Heart right ventricle (tissue), 16 donors: ENCODE measurements at regions not wholly inside any gene's neighbourhood (a gene's known extent, or its start where the extent isn't known, plus 50 kb on each side); places are given as distances from the start of the nearest gene placed in this dataset.

Experiments used
- ATAC-seq, 8 donors: fragments of 200-7000 bp; cut with Tn5 transposase; one replicate each; pipeline ENCODE4 v1.9.1; 2020; ENCODE audit warnings: mild to moderate bottlenecking in 8 of 8, moderate library complexity in 8 of 8, moderate number of reproducible peaks in 1 of 8
- DNase-seq, 2 donors: peaks; one replicate each; pipeline ENCODE4 v3.0.0-alpha.2; 2020
- H3K27ac ChIP-seq, 10 donors: fragments of 200-600 bp; sonication (generic) in 2 of 10; one replicate each; pipeline versions ENCODE4 v1.5.0 to v1.8.0; 2020 to 2022; ENCODE audit warnings: mild to moderate bottlenecking in 3 of 10
- H3K27me3 ChIP-seq, 7 donors: fragments of 200-600 bp; one replicate each; pipeline ENCODE4 v1.8.0; 2021 to 2022; ENCODE audit warnings: mild to moderate bottlenecking in 2 of 7
- H3K36me3 ChIP-seq, 9 donors: fragments of 200-600 bp; sonication (generic) in 1 of 9; one replicate each; pipeline versions ENCODE4 v1.5.0 to v1.8.0; 2020 to 2022; ENCODE audit warnings: mild to moderate bottlenecking in 2 of 9
- H3K4me1 ChIP-seq, 9 donors: fragments of 200-600 bp; sonication (generic) in 1 of 9; one replicate each; pipeline versions ENCODE4 v1.5.0 to v1.8.0; 2020 to 2022; ENCODE audit warnings: mild to moderate bottlenecking in 4 of 9
- H3K4me3 ChIP-seq, 10 donors: fragments of 200-600 bp; sonication (generic) in 2 of 10; one replicate each; pipeline versions ENCODE4 v1.5.0 to v1.8.0; 2020 to 2022; ENCODE audit warnings: mild to moderate bottlenecking in 7 of 10, moderate library complexity in 2 of 10
- H3K9me3 ChIP-seq, 11 donors: fragments of 200-600 bp in 10 of 11; sonication (generic) in 2 of 11; one replicate each; pipeline versions ENCODE4 v1.5.0 to v1.8.0; 2013 to 2022; ENCODE audit warnings: mild to moderate bottlenecking in 2 of 11, control low read depth in 1 of 11, moderate library complexity in 1 of 11
- CTCF ChIP-seq, 9 donors: fragments of 200-600 bp; sonication (generic) in 2 of 9; IDR thresholded peaks; one replicate each; pipeline versions ENCODE4 v1.5.0 to v1.8.0; 2021 to 2022; ENCODE audit warnings: antibody characterized with exemption in 9 of 9, mild to moderate bottlenecking in 5 of 9, moderate library complexity in 1 of 9
- WGBS, 2 donors: extraction: QIAGEN DNeasy Blood & Tissue Kit; methylation state at CpG; one replicate each; pipeline ENCODE4 v1.1.7; 2013; ENCODE audit warnings: inconsistent platforms in 1 of 2; 5-methylcytosine and 5-hydroxymethylcytosine counted together
- intact Hi-C, 10 donors: fragments of 100-400 bp; cut with DNase I; formaldehyde crosslinking; loops; one replicate each; pipeline versions ENCODE4 v1.11.1 to v1.14.2; 2022
- donor health status: Arrhythmogenic right ventricular cardiomyopathy.
- donor health status: ischemic (EF 13 %, LVEDD 7.1; RV severe dilation, severe dysfunction).
- donor health status: healthy with polysubstance abuse.
- donor health status: DM: no; HTN: yes; CAD: no.
- donor health status: DM: no; HTN: no; CAD: no.
- donor health status: ischemic (EF 25% LVEDD 6.9; RV normal size, moderate dysfunction).
- donor health status: ischemic (EF 25% LVEDD 5.7; RV mildly dilated, moderate dysfunction).
- donor health status: healthy.
- donor health status: DM: yes; HTN: yes; CAD: no.
- donor health status: Ischemic cardiomyopathy.
- donor health status: ischemic (EF 35%, LVEDD 5.7; RV mildly dilated, moderate dysfunction).
- donor health status: nonischemic (EF 11% LVEDD 7.7; RV severe dilation, severe dysfunction).
- donor health status: DM: yes; HTN: yes; CAD: no.
- donor health status: PGD.
- donor health status: ischemic (EF 29% LVEDD 5.4; RV normal size, mild dysfunction).
- donor health status: nonischemic (EF 23%, LVEDD 6.1; RV moderate dilation, normal function).

DNA sequence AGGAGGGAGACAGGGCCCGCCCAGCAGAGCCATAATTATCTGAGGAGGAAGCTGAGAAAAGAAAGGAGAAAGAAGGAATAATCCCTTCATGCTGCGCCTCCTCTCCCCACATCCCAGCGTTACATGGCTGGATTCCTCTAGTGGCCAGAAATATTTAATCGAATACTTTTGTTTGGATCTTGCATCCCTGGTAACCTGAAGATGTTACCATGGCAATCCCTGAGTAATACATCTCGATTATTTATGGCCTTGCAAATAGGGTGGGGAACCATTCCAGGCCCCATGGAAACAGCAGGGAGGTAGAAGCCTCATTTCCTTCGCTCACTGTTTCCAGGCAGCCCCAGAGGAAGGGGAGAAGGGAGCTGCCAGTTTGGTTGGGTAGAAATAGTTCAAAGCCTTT is 357.7 kb downstream of the BUD13 start:
- H3K27ac ChIP-seq = no peak overlapping the region
- intact Hi-C loops = no loop called here
- no peak for ATAC-seq
- H3K9me3 ChIP-seq = no peaks in the 10 kb centered on the region
- H3K4me1 ChIP-seq = no peaks in the 10 kb centered on the region
- H3K36me3 ChIP-seq = no peaks in the 10 kb centered on the region
- H3K4me3 ChIP-seq = no peak overlapping the region
- H3K27me3 ChIP-seq = peaks cover 0 to 9% (median 1%) of the 10 kb centered on the region in 7 donors
- TF ChIP-seq CTCF (IDR thresholded peaks at IDR 0.05) = no peak
- DNase-seq = no peak
- WGBS, 2 donors = 61 to 69% methylated on average over 6 of the region's 6 CpGs

DNA sequence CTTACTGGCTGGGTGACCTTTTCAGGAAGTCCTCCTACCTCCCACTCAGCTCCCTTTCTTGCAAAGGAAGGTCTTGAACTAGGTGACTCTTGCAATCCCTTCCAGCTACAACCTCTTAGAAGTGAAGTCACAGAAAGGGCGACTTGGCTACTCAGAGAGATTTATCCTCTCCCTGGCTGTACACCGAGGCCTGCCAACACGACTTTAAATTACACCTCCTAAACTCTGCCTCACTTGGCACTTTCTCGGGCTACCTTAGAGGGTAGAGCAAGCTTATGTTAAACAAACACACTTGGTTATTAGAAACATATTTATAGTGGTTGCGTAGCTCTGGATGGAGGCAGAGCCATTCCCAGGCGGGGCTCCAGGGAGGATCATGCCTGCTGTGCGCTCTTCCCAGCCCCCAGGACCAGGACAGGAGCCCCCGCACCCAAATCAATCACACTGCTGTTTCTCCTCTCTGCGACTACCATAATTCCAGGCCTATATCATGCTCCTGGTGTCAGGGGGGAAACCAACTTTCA is 358.4 kb downstream of the BUD13 start:
- Histone ChIP-seq H3K27me3 (peaks cover 0 to 12% (median 6%) of the 10 kb centered on the region in 7 donors), H3K27ac (no peak overlapping the region), H3K9me3 (no peaks in the 10 kb centered on the region), H3K4me3 (no peak overlapping the region), H3K36me3 (no peaks in the 10 kb centered on the region), H3K4me1 (no peaks in the 10 kb centered on the region)
- intact Hi-C loops = no loop called here
- no peak for DNase-seq
- 80 to 83% methylated on average over 9 of the region's 9 CpGs for WGBS, 2 donors
- no peak for TF ChIP-seq CTCF (IDR thresholded peaks at IDR 0.05)
- no peak for ATAC-seq

DNA sequence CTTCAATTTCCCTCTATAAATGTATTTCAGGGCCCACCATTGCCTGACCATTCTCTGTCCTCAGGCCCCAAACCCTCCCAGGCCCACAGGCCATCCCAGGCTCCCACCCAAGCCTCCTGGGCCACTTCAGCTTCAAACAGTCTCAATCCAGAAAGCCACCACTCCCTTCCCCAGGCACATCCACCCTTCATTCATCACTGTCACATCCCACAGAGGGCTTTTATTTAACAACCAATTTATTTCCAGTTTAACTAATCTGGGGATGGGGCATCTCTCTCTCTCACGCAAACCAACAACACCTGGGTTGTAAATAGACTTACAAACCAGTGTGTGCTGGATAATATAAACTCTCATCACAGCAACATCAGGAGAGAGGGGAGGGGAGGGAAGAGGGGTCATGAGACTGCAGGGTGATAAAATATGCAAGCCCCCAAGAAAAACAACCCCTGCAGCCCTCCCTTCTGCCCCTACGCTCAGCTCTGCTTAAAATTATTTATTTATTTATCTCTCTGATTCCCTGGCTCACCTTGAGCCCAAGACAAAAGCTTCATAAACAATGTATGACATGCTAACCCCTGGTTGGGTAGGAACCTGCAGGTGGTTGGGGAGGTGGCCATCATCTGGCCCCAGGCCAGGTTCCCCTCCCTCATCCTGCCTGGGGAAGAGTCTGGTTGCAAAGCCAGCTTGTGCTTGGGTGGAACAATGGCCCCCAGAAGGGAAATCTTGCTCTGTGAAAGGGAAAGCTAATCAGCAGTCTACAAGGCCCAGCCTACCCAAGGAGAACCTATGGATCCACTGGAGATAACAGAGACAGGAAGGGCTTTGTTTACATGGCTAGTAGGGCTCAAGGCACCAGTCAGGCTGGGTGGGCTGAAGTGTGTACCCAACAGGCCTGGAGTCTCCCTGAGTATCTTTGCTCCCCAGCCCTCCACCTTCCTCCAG is 359.2 kb downstream of the BUD13 start:
- DNase-seq (no peak), ATAC-seq (no peak)
- Histone ChIP-seq H3K36me3 (no peaks in the 10 kb centered on the region), H3K27ac (no peak overlapping the region), H3K4me1 (no peaks in the 10 kb centered on the region), H3K4me3 (no peak overlapping the region), H3K27me3 (peaks cover 0 to 20% (median 11%) of the 10 kb centered on the region in 7 donors), H3K9me3 (no peaks in the 10 kb centered on the region)
- WGBS, 2 donors = 87 to 94% methylated on average over 2 of the region's 2 CpGs
- intact Hi-C loops = no loop called here
- TF ChIP-seq CTCF (IDR thresholded peaks at IDR 0.05) = no peak

DNA sequence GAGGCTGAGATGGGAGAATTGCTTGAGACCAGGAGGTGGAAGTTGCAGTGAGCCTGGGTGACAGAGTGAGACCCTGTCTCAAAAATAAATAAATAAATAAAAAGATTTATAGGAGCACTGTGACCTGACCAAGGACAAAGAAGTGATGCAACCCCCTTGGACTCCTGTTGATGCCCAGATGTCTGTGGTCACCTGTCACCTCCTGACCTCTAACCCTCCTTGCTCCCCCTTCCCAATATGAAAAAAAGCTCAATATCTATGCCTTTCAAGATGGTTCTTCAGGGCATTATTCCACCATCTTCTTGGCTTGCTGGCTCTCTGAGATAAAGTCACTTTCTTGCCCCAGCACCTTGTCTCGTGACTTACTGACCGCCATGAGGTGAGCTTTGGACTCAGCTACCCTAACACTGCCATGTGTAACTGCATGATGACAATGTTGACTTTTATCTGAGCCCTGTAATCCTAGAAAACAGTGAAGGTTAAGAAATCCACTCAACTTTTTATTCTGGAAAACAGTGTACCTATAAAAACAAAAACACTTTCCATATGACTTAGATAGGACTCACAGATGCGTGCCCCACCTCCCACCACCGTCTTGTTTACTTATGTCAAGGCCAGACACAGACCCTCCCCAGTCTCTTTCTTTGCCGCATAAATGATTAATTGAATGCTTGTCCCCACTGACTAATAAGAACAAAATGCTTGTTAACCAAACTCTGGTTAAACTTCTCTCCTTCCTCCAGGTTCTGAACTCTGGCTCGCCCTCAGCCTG is 360.5 kb downstream of the BUD13 start:
- no peak for TF ChIP-seq CTCF (IDR thresholded peaks at IDR 0.05)
- DNase-seq (no peak), ATAC-seq (no peak)
- WGBS, 2 donors = 73 to 82% methylated on average over 6 of the region's 6 CpGs
- Histone ChIP-seq H3K4me1 (no peaks in the 10 kb centered on the region), H3K27me3 (peaks cover 0 to 23% (median 11%) of the 10 kb centered on the region in 7 donors), H3K27ac (no peak overlapping the region), H3K4me3 (no peak overlapping the region), H3K36me3 (no peaks in the 10 kb centered on the region), H3K9me3 (no peaks in the 10 kb centered on the region)
- intact Hi-C loops = no loop called here
